Right renal cortex interstitium (tissue), 3 donors: ENCODE measurements at regions not wholly inside any gene's neighbourhood (a gene's known extent, or its start where the extent isn't known, plus 50 kb on each side); places are given as distances from the start of the nearest gene placed in this dataset.

ENCODE experiments used
- DNase-seq, 3 donors: peaks; one replicate each; pipeline ENCODE4 v3.0.0-alpha.2; 2013; ENCODE audit warnings: low read depth in 3 of 3, low spot score in 2 of 3

- DNase-seq = no peak
Measured at GRCh38 chr11:95494856-95495255, 263.9 kb upstream of the SESN3 start.

- DNase-seq = no peak
Measured at GRCh38 chr11:95494167-95494566, 263.2 kb upstream of the SESN3 start.

- no peak for DNase-seq
Measured at GRCh38 chr11:95490625-95491024, 259.6 kb upstream of the SESN3 start.

DNA sequence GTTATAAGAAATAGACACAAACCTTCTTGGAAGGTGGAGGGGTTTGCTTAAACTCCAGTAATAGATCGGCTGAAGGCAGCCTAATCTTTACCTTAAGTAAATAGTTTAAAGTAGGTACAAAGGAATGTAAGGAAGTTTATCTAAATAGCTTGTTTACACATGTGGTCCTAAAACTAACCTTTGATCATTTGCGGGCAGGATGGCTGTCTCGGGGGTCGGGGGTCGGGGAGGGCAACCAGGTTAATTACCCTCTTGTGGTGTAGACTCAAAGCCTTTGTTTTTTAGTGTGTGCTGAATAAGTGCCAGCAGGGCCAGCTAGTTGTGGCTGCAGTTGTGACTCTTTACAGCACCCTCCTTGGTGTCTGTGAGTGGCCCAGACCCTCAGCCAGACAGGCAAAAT, 256.9 kb upstream of the SESN3 start:
- DNase-seq = no peak

DNA sequence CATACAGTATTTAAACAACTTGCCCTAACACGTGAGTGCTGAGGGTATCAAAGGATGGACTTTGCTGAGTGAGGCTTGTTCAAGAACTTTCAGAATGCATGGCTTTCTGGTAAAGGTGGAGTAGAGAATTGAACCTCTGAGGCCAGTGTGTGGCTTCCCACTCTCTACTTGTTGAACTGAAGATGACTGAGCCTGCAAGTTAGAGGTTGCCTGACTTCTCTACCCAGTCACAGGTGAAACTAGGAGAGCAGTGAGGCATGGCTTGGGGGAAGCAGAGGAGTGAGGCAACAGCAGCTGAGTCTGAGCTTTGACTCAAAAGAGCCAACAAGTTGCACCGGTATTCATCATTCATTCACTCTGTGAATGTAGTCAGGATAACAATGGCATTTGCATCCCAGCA, 256.4 kb upstream of the SESN3 start:
- no peak for DNase-seq

- no peak for DNase-seq
Measured at GRCh38 chr11:95486979-95487378, 256.0 kb upstream of the SESN3 start.

GRCh38 chr11:95486466-95486865, 255.5 kb upstream of the SESN3 start:
- no peak for DNase-seq

GRCh38 chr11:95485115-95485900, 254.3 kb upstream of the SESN3 start:
- DNase-seq = no peak

DNA sequence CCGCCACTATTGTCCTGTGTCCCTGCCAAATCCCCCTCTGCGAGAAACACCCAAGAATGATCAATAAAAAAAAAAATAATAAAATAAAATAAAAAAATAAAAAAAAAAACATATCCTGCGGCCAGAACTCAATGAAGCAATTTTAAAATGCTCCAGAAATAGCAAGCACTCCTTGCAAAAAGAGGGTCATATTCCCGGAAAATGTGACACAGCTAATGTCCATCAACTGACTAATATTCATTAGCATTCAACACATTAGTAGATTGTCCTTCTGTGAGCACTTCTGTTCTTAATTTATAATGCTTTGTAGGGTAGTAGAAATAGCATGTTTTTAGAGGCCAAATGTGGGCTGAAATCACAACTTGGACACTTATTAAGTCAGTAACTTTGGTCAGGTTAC, 252.3 kb upstream of the SESN3 start:
- DNase-seq = no peak

DNA sequence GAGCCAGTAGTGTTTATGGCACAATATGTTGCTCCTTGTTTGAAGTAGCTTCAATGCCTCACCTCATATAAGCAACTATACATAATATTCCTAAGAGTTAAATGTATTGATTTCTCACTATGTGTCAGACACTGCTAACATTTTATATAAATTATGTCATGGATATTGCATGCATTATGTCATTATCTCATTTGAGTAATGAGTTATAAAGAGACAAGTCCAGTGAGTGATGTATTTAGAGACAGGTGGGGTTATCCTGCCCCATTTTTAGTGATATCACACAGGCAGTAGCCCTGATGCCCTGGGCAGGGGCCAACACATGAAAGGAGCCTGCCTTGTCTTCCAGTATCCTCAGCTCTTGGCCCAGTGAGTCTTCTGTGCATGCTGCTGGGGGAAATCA, 247.0 kb upstream of the SESN3 start:
- no peak for DNase-seq

DNA sequence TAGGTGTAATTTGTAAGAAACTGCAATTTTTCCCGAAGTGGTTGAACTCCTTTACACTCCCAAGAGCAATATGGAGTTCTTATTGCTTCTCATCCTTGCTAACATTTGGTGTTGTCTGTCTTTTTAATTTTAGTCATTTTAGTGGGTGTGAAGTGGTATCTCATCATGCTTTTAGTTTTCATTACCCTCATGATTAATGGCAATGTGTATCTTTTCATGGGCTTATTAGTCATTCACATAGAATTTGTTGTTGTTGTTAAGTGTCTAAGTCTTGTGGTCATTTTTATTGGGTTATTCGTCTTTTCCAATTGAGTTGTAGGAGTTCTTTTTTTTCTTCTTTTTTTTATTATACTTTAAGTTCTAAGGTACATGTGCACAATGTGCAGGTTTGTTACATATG, 238.3 kb upstream of the SESN3 start:
- no peak for DNase-seq

GRCh38 chr11:95466416-95466815, 235.4 kb upstream of the SESN3 start:
- no peak for DNase-seq

DNA sequence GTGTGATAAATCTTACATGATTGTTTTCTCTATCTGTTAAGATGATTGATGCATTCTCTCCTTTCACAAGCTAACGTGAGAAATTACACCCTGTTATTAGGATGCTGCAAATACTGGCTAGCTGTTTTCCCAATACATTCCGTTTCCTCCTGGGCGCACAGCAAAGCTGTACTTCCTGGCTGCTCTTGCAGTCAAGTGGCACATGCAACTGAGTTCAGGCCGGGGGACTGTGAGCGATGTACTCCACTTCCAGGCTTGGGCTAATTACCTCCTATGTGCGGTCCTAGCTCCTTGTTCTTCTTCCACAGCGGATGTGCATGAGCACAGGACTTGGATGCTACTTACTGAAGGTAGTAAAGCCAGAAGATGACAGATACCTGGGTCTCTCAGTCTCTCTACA, 234.9 kb upstream of the SESN3 start:
- no peak for DNase-seq

- no peak for DNase-seq
Measured at GRCh38 chr11:95461858-95462257, 230.9 kb upstream of the SESN3 start.

- no peak for DNase-seq
Measured at GRCh38 chr11:95461348-95461747, 230.3 kb upstream of the SESN3 start.

DNA sequence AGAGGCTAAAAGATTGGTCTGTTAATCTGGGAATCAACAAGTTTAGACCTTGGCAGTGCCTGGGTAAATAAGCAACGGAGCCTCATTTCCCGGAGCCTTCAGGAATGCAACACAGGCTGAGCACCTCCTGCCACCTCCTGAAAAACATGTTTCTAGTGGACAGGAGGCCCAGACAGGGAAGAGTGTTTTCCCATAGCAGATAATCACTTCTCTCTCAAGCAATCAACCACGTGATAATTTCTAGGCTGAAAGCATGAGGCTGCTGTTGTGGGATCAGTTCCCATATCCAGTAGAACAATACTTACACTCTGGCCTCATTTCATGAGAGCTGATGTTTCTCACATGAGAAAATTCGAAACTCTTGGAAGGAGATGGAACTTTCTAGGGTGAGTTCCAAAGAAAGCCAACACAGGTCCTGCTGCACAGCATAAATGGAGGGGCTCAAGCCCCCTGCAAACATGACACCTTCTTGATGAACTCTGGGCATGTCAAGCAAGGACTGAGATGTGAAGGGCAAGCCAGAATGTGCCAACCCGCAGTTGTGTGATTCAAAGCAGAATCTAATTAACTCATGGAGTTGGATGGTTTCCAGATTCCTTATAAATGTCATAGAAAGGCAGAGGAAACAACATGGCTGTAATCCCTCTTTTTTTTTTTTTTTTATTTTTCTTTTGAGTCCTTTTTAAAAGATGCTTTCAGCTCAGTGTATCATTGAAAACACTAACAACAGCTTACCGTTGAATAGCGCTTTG, 228.5 kb upstream of the SESN3 start:
- DNase-seq = peak in 1 of 3 donors; percentile 15

DNA sequence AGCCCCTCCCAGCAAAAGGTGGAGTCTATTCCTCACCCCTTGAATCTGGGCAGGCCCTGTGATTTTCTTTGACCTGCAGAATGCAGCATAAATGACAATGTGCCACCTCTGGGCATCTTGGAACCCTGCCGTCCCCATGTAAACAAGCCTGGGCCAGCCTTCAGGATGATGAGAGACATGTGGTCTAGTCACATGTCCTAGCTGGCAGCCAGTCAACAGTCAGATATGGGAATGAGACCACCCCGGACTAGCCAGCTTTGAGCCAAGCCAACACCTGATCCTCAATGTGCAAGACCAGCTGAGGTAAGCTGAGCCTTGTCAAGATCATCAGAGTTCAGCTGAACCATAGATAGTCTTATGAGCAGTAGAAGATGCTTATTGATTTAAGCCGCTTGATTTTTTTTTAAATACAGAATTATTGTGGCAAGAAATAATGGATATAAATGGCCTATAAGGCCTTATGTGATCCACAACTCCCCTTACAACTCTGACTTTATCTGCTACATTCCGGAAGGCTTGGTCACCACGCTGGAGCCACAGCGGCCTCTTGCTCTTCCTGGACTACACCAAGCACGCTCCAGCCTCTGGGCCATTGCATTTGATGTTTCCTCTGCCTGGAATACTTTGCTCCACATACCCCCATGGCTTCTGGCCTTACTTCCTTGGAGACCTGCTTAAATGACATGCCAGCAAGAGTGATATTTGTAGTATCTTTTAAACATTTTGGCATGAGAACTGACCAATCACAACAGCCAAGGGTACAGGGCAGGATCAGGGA, 225.9 kb upstream of the SESN3 start:
- no peak for DNase-seq

- no peak for DNase-seq
Measured at GRCh38 chr11:95455228-95455970, 224.4 kb upstream of the SESN3 start.

GRCh38 chr11:95453616-95454171, 222.7 kb upstream of the SESN3 start:
- DNase-seq = no peak

DNA sequence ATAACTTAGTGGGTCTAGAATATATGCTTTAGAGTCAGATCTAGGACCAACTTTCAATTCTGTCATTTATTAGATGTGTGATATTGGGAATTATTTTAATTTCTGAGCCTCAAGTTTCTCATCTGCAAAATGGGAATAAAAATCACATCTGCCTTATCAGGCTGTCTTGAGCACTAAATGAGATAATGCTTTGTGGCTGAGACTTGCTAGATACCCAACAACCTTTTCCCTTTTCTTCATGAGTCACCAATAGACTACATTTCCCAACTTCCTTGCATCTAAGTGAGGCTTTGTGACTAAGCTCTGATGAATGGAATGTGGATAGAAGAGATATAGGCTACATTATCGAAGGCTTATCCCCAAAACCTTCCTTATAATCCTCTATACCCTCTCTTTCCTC, 220.7 kb upstream of the SESN3 start:
- no peak for DNase-seq

DNA sequence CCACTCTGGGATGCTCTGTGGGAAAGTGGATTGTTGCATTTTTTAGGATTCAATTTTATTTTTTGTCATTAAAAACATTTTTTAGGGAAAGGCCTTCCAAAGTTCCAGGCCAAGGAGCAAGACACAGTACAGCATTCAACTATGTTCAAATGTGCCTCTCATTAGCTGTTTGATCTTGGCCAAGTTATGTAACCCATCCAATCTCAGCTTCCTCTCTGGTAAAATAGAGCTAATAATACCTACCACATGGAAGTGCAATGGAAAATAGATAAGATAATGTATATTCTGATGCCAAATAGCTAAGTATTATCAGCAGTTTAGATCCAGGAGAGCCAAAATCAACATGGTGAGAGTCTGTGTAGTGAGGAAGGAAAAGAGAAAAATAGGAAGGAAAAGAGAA, 220.3 kb upstream of the SESN3 start:
- no peak for DNase-seq
